ENCODE measurements at regions not wholly inside any gene's neighbourhood (a gene's known extent, or its start where the extent isn't known, plus 50 kb on each side); places are given as distances from the start of the nearest gene placed in this dataset.
"Not testable (repeated sequence)": the region's sequence is repeated elsewhere in the genome, so short reads cannot be mapped to it uniquely, and the experiment has no call there.

GRCh38 chr6:71091956-71092355, 135.1 kb upstream of the B3GAT2 start:
- TF ChIP-seq, protein P1, sequence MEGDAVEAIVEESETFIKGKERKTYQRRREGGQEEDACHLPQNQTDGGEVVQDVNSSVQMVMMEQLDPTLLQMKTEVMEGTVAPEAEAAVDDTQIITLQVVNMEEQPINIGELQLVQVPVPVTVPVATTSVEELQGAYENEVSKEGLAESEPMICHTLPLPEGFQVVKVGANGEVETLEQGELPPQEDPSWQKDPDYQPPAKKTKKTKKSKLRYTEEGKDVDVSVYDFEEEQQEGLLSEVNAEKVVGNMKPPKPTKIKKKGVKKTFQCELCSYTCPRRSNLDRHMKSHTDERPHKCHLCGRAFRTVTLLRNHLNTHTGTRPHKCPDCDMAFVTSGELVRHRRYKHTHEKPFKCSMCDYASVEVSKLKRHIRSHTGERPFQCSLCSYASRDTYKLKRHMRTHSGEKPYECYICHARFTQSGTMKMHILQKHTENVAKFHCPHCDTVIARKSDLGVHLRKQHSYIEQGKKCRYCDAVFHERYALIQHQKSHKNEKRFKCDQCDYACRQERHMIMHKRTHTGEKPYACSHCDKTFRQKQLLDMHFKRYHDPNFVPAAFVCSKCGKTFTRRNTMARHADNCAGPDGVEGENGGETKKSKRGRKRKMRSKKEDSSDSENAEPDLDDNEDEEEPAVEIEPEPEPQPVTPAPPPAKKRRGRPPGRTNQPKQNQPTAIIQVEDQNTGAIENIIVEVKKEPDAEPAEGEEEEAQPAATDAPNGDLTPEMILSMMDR (IDR thresholded peaks at IDR 0.05), result no peak
- Mint-ChIP-seq H3K27me3 (ENCODE audit: unreplicated experiment) (peaks cover 22% of the 10 kb centered on the region), H3K9me3 (ENCODE audit: unreplicated experiment) (no peaks in the 10 kb centered on the region), H3K36me3 (ENCODE audit: unreplicated experiment) (no peaks in the 10 kb centered on the region), H3K4me1 (ENCODE audit: unreplicated experiment) (no peaks in the 10 kb centered on the region), H3K27ac (ENCODE audit: unreplicated experiment) (no peak overlapping the region), H3K4me3 (ENCODE audit: unreplicated experiment) (no peak overlapping the region)
- DNase-seq (ENCODE audit: extremely low spot score, unreplicated experiment), result no peak

DNA sequence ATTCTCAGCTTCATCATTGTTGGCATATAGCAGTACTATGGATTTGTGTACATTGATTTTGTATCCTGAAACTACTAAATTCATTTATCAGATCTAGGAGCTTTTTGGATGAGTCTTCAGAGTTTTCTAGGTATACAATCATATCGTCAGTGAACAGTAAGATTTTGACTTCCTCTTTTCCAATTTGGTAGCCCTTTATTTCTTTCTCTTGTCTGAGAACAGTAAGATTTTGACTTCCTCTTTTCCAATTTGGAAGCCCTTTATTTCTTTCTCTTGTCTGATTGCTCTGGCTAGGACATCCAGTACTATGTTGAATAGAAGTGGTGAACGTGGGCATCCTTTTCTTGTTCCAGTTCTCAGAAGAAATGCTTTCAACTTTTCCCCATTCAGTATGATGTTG, 140.4 kb upstream of the B3GAT2 start:
- not testable (repeated sequence) for H3K27ac Mint-ChIP-seq (ENCODE audit: unreplicated experiment); H3K4me1 Mint-ChIP-seq (ENCODE audit: unreplicated experiment); DNase-seq (ENCODE audit: extremely low spot score, unreplicated experiment); H3K4me3 Mint-ChIP-seq (ENCODE audit: unreplicated experiment)
- peaks cover 11% of the 10 kb centered on the region for H3K36me3 Mint-ChIP-seq (ENCODE audit: unreplicated experiment)
- H3K27me3 Mint-ChIP-seq (ENCODE audit: unreplicated experiment), result peaks cover 50% of the 10 kb centered on the region
- peaks cover 32% of the 10 kb centered on the region for H3K9me3 Mint-ChIP-seq (ENCODE audit: unreplicated experiment)

DNA sequence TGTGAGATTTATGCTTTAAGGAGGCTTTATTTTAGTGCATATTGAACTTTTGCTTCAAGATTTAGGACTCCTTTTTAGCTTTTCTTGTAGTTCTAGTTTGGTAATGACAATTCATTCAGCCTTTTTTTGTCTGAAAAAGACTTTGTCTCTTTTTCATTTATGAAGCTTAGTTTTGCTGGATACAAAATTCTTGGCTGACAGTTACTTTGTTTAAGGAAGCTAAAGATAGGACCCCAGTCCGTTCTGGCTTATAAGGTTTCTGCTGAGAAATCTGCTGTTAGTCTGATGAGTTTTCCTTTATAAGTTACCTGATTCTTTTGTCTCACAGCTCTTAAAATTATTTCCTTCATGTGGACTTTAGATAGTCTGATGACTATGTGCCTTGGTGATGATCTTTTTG, 142.8 kb upstream of the B3GAT2 start:
- TF ChIP-seq, protein P1 (IDR thresholded peaks at IDR 0.05), result no peak
- Mint-ChIP-seq H3K4me3 (ENCODE audit: unreplicated experiment) (no peak overlapping the region), H3K36me3 (ENCODE audit: unreplicated experiment) (peaks cover 11% of the 10 kb centered on the region), H3K27ac (ENCODE audit: unreplicated experiment) (no peak overlapping the region), H3K4me1 (ENCODE audit: unreplicated experiment) (no peaks in the 10 kb centered on the region), H3K27me3 (ENCODE audit: unreplicated experiment) (peaks cover 44% of the 10 kb centered on the region), H3K9me3 (ENCODE audit: unreplicated experiment) (peaks cover 32% of the 10 kb centered on the region)
- DNase-seq (ENCODE audit: extremely low spot score, unreplicated experiment), result no peak

- Mint-ChIP-seq H3K9me3 (ENCODE audit: unreplicated experiment) (peaks cover 28% of the 10 kb centered on the region), H3K4me3 (ENCODE audit: unreplicated experiment) (no peak overlapping the region), H3K4me1 (ENCODE audit: unreplicated experiment) (peaks cover 26% of the 10 kb centered on the region), H3K27ac (ENCODE audit: unreplicated experiment) (no peak overlapping the region), H3K27me3 (ENCODE audit: unreplicated experiment) (peaks cover 19% of the 10 kb centered on the region), H3K36me3 (ENCODE audit: unreplicated experiment) (peaks cover 11% of the 10 kb centered on the region)
- DNase-seq (ENCODE audit: extremely low spot score, unreplicated experiment), result no peak
- TF ChIP-seq, protein P1 (IDR thresholded peaks at IDR 0.05), result no peak
Observed at GRCh38 chr6:71103130-71103529, 146.3 kb upstream of the B3GAT2 start.

- TF ChIP-seq, protein P1 (IDR thresholded peaks at IDR 0.05), result no peak
- Mint-ChIP-seq H3K4me3 (ENCODE audit: unreplicated experiment) (no peak overlapping the region), H3K4me1 (ENCODE audit: unreplicated experiment) (peaks cover 31% of the 10 kb centered on the region), H3K27me3 (ENCODE audit: unreplicated experiment) (peaks cover 14% of the 10 kb centered on the region), H3K27ac (ENCODE audit: unreplicated experiment) (no peak overlapping the region), H3K9me3 (ENCODE audit: unreplicated experiment) (peaks cover 23% of the 10 kb centered on the region), H3K36me3 (ENCODE audit: unreplicated experiment) (peaks cover 9% of the 10 kb centered on the region)
- peak; percentile 44 for DNase-seq (ENCODE audit: extremely low spot score, unreplicated experiment)
Observed at GRCh38 chr6:71103641-71104040, 146.8 kb upstream of the B3GAT2 start.

DNA sequence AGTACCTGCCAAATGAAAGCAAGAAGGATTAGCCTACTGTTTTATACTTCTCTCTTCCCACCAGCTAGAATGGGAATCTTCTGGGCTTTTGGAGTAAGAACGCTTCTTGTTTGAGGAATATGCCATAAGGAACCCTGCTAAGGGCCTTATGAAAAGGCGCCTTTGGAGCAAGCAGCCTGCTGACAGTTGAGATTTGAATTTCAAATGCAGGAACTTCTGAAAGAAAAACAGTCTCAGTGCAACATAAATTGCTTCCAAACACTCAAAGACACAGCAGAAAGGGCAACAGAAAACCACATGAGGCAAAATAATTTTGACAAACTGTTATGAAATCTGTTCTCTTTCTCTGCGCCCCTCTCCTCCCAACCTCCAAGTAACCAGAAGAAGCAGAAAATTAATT, 149.4 kb upstream of the B3GAT2 start:
- no peaks in the 10 kb centered on the region for H3K9me3 Mint-ChIP-seq (ENCODE audit: unreplicated experiment)

More for the DNA sequence above, 149.4 kb upstream of the B3GAT2 start:
- Mint-ChIP-seq H3K27ac (ENCODE audit: unreplicated experiment) (peak overlapping the region; percentile 77), H3K36me3 (ENCODE audit: unreplicated experiment) (no peaks in the 10 kb centered on the region), H3K27me3 (ENCODE audit: unreplicated experiment) (no peaks in the 10 kb centered on the region), H3K4me1 (ENCODE audit: unreplicated experiment) (peaks cover 38% of the 10 kb centered on the region), H3K4me3 (ENCODE audit: unreplicated experiment) (no peak overlapping the region)
- TF ChIP-seq, protein P1 (IDR thresholded peaks at IDR 0.05), result no peak
- no peak for DNase-seq (ENCODE audit: extremely low spot score, unreplicated experiment)

All from osteocyte (in vitro differentiated cells).